ENCODE measurements at regions not wholly inside any gene's neighbourhood (a gene's known extent, or its start where the extent isn't known, plus 50 kb on each side); places are given as distances from the start of the nearest gene placed in this dataset.
A peak's percentile ranks its signal among the peaks of the same experiment; 100 is the strongest.

GRCh38 chr1:112196731-112197130, 199.3 kb upstream of the CTTNBP2NL start:
- no peak for DNase-seq
- intact Hi-C loops (cut with DNase I) = no loop called here

DNA sequence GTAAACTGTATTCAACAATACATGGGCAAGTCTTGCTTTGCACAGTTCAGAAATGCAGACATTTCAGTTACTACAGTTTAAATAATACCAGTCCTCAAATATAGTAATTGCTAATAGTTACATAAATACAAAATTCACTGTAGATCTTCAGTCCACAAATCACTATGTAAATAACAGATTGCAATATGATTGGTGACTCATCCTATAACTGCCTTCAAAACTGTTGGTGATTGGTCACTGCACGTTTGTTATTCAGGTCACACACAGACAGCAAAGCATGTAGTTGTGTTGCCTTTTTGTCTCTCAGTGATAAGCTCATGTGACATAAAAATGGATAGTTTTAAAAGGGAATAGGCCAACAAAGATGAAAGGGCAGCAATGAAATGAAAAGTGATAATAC, 186.5 kb upstream of the CTTNBP2NL start:
- no peak for DNase-seq
- intact Hi-C loops (cut with DNase I) = no loop called here

DNA sequence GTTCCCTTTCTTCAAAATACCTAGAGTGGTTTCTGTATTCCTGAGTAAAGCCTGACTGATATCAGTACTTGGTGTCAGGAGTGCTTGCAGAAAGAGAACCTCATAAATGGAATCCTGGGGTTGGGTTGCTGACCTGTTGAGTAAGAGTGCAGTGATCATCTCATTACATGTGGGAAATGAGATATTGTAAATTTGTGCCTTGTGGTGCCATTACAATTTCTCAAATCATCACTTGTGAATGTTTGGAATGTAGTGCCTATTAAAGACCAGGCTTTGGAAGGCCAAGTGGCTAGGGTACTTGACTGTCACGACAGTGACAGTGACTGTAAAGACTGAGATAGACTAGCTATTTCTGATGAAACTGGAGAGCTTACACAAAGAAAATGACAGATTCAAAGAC, 176.7 kb upstream of the CTTNBP2NL start:
- DNase-seq = no peak
- intact Hi-C loops (cut with DNase I) = no loop called here

DNA sequence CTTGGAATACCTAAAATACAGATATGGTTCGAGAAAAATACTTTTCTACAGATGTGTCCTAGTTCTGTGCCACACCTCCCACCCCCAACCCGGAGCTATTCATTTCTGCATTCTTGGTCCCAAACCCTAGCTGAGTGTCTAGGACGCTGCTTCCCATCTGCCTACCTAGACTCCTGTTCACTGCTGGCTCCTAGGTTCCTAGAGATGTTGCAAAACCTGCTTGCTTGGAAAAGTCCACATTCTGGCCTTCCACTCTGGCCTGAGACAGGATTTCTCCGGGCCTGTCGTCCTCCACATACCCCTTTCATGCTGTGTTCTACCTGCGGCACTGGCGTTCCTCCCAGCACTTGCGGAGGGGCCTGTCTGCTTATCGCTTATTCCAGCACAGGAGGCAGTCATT, 165.8 kb upstream of the CTTNBP2NL start:
- intact Hi-C loops (cut with DNase I) = no loop called here
- DNase-seq = peak in 4 of 10 donors; percentile 11 to 80 (median 40)

- peak in 1 of 10 donors; percentile 35 for DNase-seq
- intact Hi-C loops (cut with DNase I) = no loop called here
These were observed 164.7 kb upstream of the CTTNBP2NL start for GRCh38 chr1:112231331-112231730.

- peak in 1 of 10 donors; percentile 24 for DNase-seq
- intact Hi-C loops (cut with DNase I) = no loop called here
These were observed 163.2 kb upstream of the CTTNBP2NL start for GRCh38 chr1:112232848-112233247.

DNA sequence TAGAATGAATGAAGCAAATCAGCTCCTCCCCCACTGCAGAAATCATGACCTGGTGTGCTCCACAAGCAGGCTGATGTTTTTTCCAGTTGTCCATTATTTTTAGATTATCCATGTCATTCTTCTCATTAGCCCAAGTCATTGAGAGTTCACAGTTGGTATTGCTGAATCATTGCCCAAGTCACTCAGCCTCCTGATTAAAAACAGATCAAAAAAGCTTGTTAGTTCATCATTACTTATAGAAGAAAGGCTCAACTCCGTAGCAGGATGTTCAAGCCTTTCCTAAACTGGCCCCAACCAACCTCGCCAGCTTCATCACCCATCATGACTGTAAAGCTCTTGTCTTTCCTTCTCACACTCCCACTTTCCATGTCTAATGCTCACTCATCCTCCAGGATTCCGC, 161.3 kb upstream of the CTTNBP2NL start:
- no peak for DNase-seq
- intact Hi-C loops (cut with DNase I) = no loop called here

DNA sequence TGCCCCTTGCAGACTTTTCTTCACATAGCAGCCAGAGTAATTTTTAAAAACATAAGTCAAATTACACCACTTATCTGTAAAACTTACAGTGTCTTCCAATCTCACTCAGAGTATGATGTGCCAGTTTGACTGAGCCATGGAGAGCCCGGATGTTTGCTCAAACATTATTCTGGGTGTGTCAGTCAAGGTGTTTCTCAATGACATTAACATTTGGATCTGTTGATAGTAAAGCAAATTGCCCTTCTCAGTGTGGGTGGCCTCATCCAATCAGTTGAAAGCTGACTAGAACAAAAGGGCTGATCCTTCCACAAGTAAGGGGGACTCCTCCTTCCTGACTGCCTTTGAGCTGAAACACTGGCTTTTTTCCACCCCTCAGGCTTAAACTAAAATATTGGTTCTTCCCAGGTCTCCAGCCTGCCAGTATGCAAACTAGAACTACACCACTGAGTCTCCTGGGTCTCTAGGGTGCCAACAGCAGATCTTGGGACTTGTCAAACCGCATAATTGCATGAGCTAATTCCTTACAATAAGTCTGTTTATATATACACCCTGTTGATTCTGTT, 157.9 kb upstream of the CTTNBP2NL start:
- intact Hi-C loops (cut with DNase I) = no loop called here
- DNase-seq = no peak

GRCh38 chr1:112239683-112240330, 156.2 kb upstream of the CTTNBP2NL start:
- intact Hi-C loops (cut with DNase I) = no loop called here

GRCh38 chr1:112242470-112242869, 153.5 kb upstream of the CTTNBP2NL start:
- intact Hi-C loops (cut with DNase I) = no loop called here
- DNase-seq = no peak

More at GRCh38 chr1:112239683-112240330, 156.2 kb upstream of the CTTNBP2NL start:
- DNase-seq = no peak

- intact Hi-C loops (cut with DNase I) = no loop called here
- no peak for DNase-seq
These were observed 151.9 kb upstream of the CTTNBP2NL start for GRCh38 chr1:112244131-112244530.

- no peak for DNase-seq
- intact Hi-C loops (cut with DNase I) = no loop called here
These were observed 150.9 kb upstream of the CTTNBP2NL start for GRCh38 chr1:112245114-112245513.

GRCh38 chr1:112247036-112247597, 148.9 kb upstream of the CTTNBP2NL start:
- DNase-seq = no peak
- intact Hi-C loops (cut with DNase I) = no loop called here

GRCh38 chr1:112247961-112248360, 148.1 kb upstream of the CTTNBP2NL start:
- no peak for DNase-seq
- intact Hi-C loops (cut with DNase I) = no loop called here

- DNase-seq = no peak
- intact Hi-C loops (cut with DNase I) = no loop called here
These were observed 145.1 kb upstream of the CTTNBP2NL start for GRCh38 chr1:112250892-112251291.

GRCh38 chr1:112251766-112252506, 144.1 kb upstream of the CTTNBP2NL start:
- DNase-seq = no peak
- intact Hi-C loops (cut with DNase I) = no loop called here

DNA sequence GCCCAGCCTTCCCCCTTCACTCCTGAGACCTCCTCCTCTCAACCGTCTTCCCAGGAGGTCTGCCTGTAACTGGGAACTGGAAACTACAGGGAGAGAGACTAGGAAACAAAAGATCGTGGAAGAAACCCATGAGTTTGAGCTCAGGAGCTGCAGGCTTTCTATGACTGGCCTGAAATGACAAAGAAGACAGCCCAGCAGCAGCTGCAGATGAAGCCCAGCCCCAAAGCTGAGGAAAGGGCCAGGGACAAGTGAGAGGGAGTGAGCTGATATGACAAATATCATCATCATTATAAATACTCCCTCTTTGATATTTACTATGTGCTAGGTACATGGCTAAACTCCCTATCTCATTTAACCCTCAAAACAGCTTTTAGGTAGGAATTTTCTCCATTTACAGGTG, 142.6 kb upstream of the CTTNBP2NL start:
- no peak for DNase-seq
- intact Hi-C loops (cut with DNase I) = no loop called here

- DNase-seq = no peak
- intact Hi-C loops (cut with DNase I) = no loop called here
These were observed 140.9 kb upstream of the CTTNBP2NL start for GRCh38 chr1:112255080-112255479.

GRCh38 chr1:112256411-112256810, 139.6 kb upstream of the CTTNBP2NL start:
- no peak for DNase-seq
- intact Hi-C loops (cut with DNase I) = no loop called here

GRCh38 chr1:112257043-112257835, 138.8 kb upstream of the CTTNBP2NL start:
- intact Hi-C loops (cut with DNase I) = no loop called here
- DNase-seq = no peak

GRCh38 chr1:112260699-112261098, 135.3 kb upstream of the CTTNBP2NL start:
- intact Hi-C loops (cut with DNase I) = no loop called here
- no peak for DNase-seq

Data from posterior cingulate gyrus (tissue), 11 donors.